ENCODE measurements at regions not wholly inside any gene's neighbourhood (a gene's known extent, or its start where the extent isn't known, plus 50 kb on each side); places are given as distances from the start of the nearest gene placed in this dataset.

DNA sequence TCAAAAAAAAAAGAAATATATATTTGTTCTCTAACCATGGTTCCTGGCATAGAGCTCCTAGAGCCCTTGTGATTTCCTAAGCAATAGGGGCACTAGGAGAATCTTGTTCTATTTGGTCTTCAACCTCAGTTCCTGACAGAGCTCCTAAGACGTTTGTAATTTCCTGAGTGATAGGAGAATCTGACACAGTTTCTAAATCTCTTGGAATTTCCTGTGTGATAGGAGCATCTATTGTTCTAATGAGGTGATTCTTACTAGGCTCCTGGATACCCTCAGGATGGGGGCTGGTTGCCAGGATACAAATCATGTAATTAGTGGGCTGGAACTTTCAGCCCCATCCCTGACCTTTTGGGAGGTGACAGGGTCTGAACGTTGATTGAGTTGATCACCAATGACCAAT, 245.8 kb downstream of the ZEB2 start:
- TF ChIP-seq POLR2A (IDR thresholded peaks at IDR 0.05; ENCODE audit: low read length): no peak
- no peak for TF ChIP-seq GATA1 (IDR thresholded peaks at IDR 0.05; ENCODE audit: low read depth, low read length)

Data from erythroblast (primary cell).